ENCODE measurements at regions not wholly inside any gene's neighbourhood (a gene's known extent, or its start where the extent isn't known, plus 50 kb on each side); places are given as distances from the start of the nearest gene placed in this dataset.

DNA sequence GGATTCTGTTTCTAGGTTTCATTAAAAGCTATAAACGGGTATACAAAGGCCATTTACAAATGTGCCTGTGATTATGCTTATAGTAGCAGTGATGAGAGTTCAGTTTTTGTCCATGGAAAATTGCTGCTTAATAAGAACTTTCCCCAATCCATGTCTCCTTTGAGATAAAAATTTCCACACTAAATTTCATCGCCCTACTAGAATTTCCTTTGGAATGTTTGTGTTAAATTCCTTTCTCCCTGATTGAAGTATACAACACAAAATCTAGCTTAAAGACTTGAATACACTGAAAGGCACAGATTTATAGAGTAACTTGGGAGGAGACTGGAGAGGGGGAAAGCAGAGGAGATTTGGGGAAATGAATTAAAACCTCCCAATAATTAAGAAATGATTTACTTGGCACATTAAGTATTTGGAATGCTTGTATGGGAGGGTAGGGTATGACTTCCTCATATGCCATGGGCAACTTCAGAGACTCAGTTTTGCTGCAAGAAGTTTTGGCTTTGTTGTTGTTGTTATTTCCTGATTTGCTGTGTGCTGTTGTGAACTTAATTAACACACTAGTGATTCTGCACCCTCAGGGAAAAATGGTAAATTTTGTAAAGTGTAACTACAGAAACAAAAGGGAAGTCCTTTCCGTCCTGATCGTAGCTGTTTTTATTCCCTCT lies 157.6 kb upstream of the LMO4 start:
- Histone ChIP-seq H3K4me3 (ENCODE audit: low read depth, low read length) (no peak overlapping the region), H3K27ac (no peak overlapping the region), H3K27me3 (replicated peaks) (no peaks in the 10 kb centered on the region), H3K36me3 (replicated peaks) (no peaks in the 10 kb centered on the region)
- no peak for DNase-seq
- TF ChIP-seq, protein P1, sequence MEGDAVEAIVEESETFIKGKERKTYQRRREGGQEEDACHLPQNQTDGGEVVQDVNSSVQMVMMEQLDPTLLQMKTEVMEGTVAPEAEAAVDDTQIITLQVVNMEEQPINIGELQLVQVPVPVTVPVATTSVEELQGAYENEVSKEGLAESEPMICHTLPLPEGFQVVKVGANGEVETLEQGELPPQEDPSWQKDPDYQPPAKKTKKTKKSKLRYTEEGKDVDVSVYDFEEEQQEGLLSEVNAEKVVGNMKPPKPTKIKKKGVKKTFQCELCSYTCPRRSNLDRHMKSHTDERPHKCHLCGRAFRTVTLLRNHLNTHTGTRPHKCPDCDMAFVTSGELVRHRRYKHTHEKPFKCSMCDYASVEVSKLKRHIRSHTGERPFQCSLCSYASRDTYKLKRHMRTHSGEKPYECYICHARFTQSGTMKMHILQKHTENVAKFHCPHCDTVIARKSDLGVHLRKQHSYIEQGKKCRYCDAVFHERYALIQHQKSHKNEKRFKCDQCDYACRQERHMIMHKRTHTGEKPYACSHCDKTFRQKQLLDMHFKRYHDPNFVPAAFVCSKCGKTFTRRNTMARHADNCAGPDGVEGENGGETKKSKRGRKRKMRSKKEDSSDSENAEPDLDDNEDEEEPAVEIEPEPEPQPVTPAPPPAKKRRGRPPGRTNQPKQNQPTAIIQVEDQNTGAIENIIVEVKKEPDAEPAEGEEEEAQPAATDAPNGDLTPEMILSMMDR (IDR thresholded peaks at IDR 0.05; ENCODE audit: low read depth, low read length, missing control alignments): no peak
- in situ Hi-C loops (cut with HindIII; ENCODE audit: low pct_ligation_motif_present, low sequenced_read_pairs): no loop called here

DNA sequence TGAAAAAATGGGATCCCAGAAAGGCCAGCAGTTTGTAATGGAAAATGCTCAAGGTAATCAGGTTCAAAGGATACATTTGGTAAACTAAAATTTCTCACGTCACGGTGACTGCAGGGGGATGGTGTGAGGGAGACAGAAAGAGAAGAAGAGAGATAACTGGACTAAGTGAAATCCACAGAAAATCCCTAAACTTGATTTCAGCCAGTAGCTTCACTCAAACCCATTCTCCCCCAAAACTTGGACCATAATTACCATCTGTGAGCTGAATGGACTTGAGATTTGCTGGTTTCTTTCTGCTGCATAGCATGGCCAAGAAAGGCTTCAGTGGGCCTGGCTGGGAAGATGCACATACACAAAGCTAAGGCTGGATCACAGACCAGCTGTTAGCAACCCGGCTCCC lies 155.4 kb upstream of the LMO4 start:
- Histone ChIP-seq H3K36me3 (replicated peaks) (no peaks in the 10 kb centered on the region), H3K27ac (no peak overlapping the region), H3K4me3 (ENCODE audit: low read depth, low read length) (no peak overlapping the region), H3K27me3 (replicated peaks) (no peaks in the 10 kb centered on the region)
- no peak for DNase-seq
- TF ChIP-seq, protein P1 (IDR thresholded peaks at IDR 0.05; ENCODE audit: low read depth, low read length, missing control alignments): no peak
- in situ Hi-C loops (cut with HindIII; ENCODE audit: low pct_ligation_motif_present, low sequenced_read_pairs): no loop called here

DNA sequence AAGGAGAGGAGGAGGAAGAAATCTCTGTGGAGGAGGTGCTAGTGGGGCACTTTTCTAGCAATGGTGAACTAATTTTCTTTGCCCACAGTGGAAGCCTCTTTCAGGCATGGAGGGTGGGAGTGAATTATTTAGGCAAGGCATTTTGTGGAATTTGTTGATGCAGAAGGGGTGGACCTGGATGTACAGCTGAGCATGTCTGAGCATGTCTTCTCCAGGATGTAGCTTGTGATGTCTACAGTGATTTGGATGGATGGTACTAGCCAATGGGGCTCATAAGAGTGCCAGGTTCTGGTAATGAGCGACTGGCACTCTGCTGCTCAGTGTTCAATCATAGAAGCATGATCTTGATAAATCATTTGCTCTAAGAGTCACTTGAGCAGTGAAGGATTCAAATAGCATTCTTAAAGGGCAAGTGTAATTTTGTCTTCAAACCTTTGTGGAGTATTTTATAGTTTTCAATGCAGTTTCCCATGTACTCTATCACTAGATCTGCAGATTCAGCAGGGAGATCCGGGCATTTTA lies 153.9 kb upstream of the LMO4 start:
- TF ChIP-seq, protein P1 (IDR thresholded peaks at IDR 0.05; ENCODE audit: low read depth, low read length, missing control alignments): no peak
- Histone ChIP-seq H3K27me3 (replicated peaks) (no peaks in the 10 kb centered on the region), H3K27ac (no peak overlapping the region), H3K4me3 (ENCODE audit: low read depth, low read length) (no peak overlapping the region), H3K36me3 (replicated peaks) (no peaks in the 10 kb centered on the region)
- no peak for DNase-seq
- in situ Hi-C loops (cut with HindIII; ENCODE audit: low pct_ligation_motif_present, low sequenced_read_pairs): no loop called here

DNA sequence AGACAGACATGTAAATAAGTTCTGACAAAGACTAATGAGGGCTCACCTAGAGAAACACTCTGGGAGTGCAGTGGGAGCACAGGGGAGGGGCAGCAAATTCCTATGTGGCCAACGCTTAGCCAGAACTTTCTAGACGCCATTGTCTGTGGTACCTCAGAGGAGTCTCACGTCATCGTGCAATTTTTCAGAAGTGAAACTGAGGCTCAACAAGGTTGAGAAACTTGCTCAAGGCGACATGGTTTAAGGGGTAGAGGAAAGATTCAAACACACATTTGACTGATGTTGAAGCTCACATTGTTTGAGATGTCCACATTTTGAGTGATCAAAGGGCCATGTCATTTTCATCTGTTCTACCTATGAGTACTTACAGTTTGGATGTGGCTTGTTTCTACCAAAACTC lies 152.6 kb upstream of the LMO4 start:
- no peak for DNase-seq
- in situ Hi-C loops (cut with HindIII; ENCODE audit: low pct_ligation_motif_present, low sequenced_read_pairs): no loop called here
- Histone ChIP-seq H3K27ac (no peak overlapping the region), H3K27me3 (replicated peaks) (no peaks in the 10 kb centered on the region), H3K4me3 (ENCODE audit: low read depth, low read length) (no peak overlapping the region), H3K36me3 (replicated peaks) (no peaks in the 10 kb centered on the region)
- TF ChIP-seq, protein P1 (IDR thresholded peaks at IDR 0.05; ENCODE audit: low read depth, low read length, missing control alignments): no peak

DNA sequence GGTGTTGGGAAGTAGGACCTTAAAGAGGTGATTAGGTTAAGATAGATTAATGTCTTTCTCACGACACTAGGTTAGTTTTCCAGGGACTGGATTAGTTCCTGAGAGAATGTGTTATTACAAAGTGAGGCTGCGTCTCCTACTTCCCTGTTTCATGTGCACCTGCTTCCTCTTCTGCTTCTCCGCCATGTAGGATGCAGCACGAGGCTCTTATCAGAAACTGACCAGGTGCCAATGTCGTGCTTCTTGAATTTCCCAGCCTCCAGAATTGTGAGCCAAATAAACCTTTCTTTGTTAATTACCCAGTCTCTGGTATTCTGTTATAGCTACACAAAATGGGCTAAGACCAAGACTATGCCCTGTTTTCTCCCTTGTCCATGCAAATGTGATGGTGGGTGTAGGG lies 152.2 kb upstream of the LMO4 start:
- Histone ChIP-seq H3K36me3 (replicated peaks) (no peaks in the 10 kb centered on the region), H3K4me3 (ENCODE audit: low read depth, low read length) (no peak overlapping the region), H3K27me3 (replicated peaks) (no peaks in the 10 kb centered on the region), H3K27ac (no peak overlapping the region)
- TF ChIP-seq, protein P1 (IDR thresholded peaks at IDR 0.05; ENCODE audit: low read depth, low read length, missing control alignments): no peak
- no peak for DNase-seq
- in situ Hi-C loops (cut with HindIII; ENCODE audit: low pct_ligation_motif_present, low sequenced_read_pairs): no loop called here

DNA sequence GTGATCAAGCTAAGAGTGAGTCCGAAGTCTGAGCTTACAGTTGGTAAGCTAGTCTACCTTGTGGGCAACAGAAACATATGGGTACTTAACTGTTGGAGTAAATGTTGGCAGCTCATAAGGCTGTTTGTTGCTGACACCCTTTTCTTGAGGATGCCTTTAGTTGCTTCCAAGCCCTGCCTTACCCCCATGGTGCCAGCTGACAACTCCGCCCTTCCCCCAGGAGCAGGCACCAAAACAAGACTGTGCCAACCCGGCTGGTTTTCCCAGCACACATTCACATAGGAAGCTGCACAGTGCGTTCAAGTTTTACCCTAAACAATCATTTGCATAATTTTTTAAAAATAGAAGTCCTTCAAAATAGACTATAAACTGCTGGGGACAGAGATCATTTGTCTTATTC lies 150.2 kb upstream of the LMO4 start:
- H3K27ac ChIP-seq: no peak overlapping the region
- no peak for DNase-seq
- no peaks in the 10 kb centered on the region for H3K27me3 ChIP-seq (replicated peaks)
- TF ChIP-seq, protein P1 (IDR thresholded peaks at IDR 0.05; ENCODE audit: low read depth, low read length, missing control alignments): no peak
- H3K4me3 ChIP-seq (ENCODE audit: low read depth, low read length): no peak overlapping the region
- in situ Hi-C loops (cut with HindIII; ENCODE audit: low pct_ligation_motif_present, low sequenced_read_pairs): no loop called here
- no peaks in the 10 kb centered on the region for H3K36me3 ChIP-seq (replicated peaks)

Measured in brain microvascular endothelial cell (primary cell).